ENCODE measurements at regions not wholly inside any gene's neighbourhood (a gene's known extent, or its start where the extent isn't known, plus 50 kb on each side); places are given as distances from the start of the nearest gene placed in this dataset.

GRCh38 chr18:44041961-44042360 lies 638.7 kb upstream of the SETBP1 start:
- Histone ChIP-seq H3K4me1 (no peaks in the 10 kb centered on the region), H3K9me3 (no peaks in the 10 kb centered on the region), H3K27ac (no peak overlapping the region), H3K4me3 (no peak overlapping the region), H3K27me3 (ENCODE audit: insufficient read depth in 3 of 3, low read length in 2 of 3) (no peaks in the 10 kb centered on the region), H3K36me3 (ENCODE audit: insufficient read depth in 1 of 2, low read depth in 1 of 2) (no peaks in the 10 kb centered on the region)
- DNase-seq (no peak), ATAC-seq (no peak)
- no peak for TF ChIP-seq CTCF (IDR thresholded peaks at IDR 0.05)
- intact Hi-C loops (cut with DNase I): no loop called here
- WGBS, 3 donors: 63 to 67% (median 65%) methylated on average over 4 of the region's 4 CpGs

- H3K27ac ChIP-seq: no peak overlapping the region
- no peak for TF ChIP-seq CTCF (IDR thresholded peaks at IDR 0.05)
- H3K36me3 ChIP-seq (ENCODE audit: insufficient read depth in 1 of 2, low read depth in 1 of 2): no peaks in the 10 kb centered on the region
- H3K27me3 ChIP-seq (ENCODE audit: insufficient read depth in 3 of 3, low read length in 2 of 3): no peaks in the 10 kb centered on the region
- 66 to 81% (median 69%) methylated on average over 8 of the region's 8 CpGs for WGBS, 3 donors
- no peaks in the 10 kb centered on the region for H3K9me3 ChIP-seq
- H3K4me3 ChIP-seq: no peak overlapping the region
- ATAC-seq (no peak), DNase-seq (no peak)
- H3K4me1 ChIP-seq: no peaks in the 10 kb centered on the region
- intact Hi-C loops (cut with DNase I): no loop called here
Observed at GRCh38 chr18:44046376-44046975, 634.2 kb upstream of the SETBP1 start.

GRCh38 chr18:44047585-44047984 lies 633.1 kb upstream of the SETBP1 start:
- Histone ChIP-seq H3K27me3 (ENCODE audit: insufficient read depth in 3 of 3, low read length in 2 of 3) (no peaks in the 10 kb centered on the region), H3K27ac (no peak overlapping the region), H3K4me3 (no peak overlapping the region), H3K4me1 (peaks cover 5% of the 10 kb centered on the region), H3K9me3 (no peaks in the 10 kb centered on the region), H3K36me3 (ENCODE audit: insufficient read depth in 1 of 2, low read depth in 1 of 2) (no peaks in the 10 kb centered on the region)
- ATAC-seq: no peak
- no peak for DNase-seq
- WGBS, 3 donors: 72 to 85% (median 78%) methylated on average over 3 of the region's 3 CpGs
- intact Hi-C loops (cut with DNase I): no loop called here
- TF ChIP-seq CTCF (IDR thresholded peaks at IDR 0.05): no peak

GRCh38 chr18:44048435-44048834 lies 632.3 kb upstream of the SETBP1 start:
- Histone ChIP-seq H3K9me3 (no peaks in the 10 kb centered on the region), H3K27me3 (ENCODE audit: insufficient read depth in 3 of 3, low read length in 2 of 3) (no peaks in the 10 kb centered on the region), H3K4me1 (peaks cover 5% of the 10 kb centered on the region), H3K4me3 (no peak overlapping the region), H3K36me3 (ENCODE audit: insufficient read depth in 1 of 2, low read depth in 1 of 2) (no peaks in the 10 kb centered on the region), H3K27ac (no peak overlapping the region)
- no peak for ATAC-seq
- no peak for TF ChIP-seq CTCF (IDR thresholded peaks at IDR 0.05)
- no peak for DNase-seq
- 83 to 89% (median 87%) methylated on average over 3 of the region's 3 CpGs for WGBS, 3 donors
- intact Hi-C loops (cut with DNase I): no loop called here

- Histone ChIP-seq H3K9me3 (no peaks in the 10 kb centered on the region), H3K27me3 (ENCODE audit: insufficient read depth in 3 of 3, low read length in 2 of 3) (no peaks in the 10 kb centered on the region), H3K4me3 (no peak overlapping the region), H3K27ac (no peak overlapping the region), H3K36me3 (ENCODE audit: insufficient read depth in 1 of 2, low read depth in 1 of 2) (no peaks in the 10 kb centered on the region), H3K4me1 (peaks cover 5% of the 10 kb centered on the region)
- DNase-seq: no peak
- 70 to 85% (median 82%) methylated on average over 2 of the region's 2 CpGs for WGBS, 3 donors
- ATAC-seq: no peak
- no peak for TF ChIP-seq CTCF (IDR thresholded peaks at IDR 0.05)
- intact Hi-C loops (cut with DNase I): no loop called here
Observed at GRCh38 chr18:44048846-44049245, 631.8 kb upstream of the SETBP1 start.
